GM06990 (cell line): ENCODE measurements at regions not wholly inside any gene's neighbourhood (a gene's known extent, or its start where the extent isn't known, plus 50 kb on each side); places are given as distances from the start of the nearest gene placed in this dataset.

Source experiments
- DNase-seq: peaks from one replicate; pipeline ENCODE4 v3.0.0-alpha.2; 2011; ENCODE audit not compliant: insufficient read length; ENCODE audit errors: extremely low read depth
- H3K27me3 ChIP-seq: replicated peaks from 2 replicates; pipeline ENCODE4 v1.6.0; 2011; ENCODE audit warnings: low read length; ENCODE audit not compliant: control insufficient read depth, insufficient read depth
- H3K36me3 ChIP-seq: 2 replicates; pipeline ENCODE4 v1.5.1; 2011; ENCODE audit warnings: low read length; ENCODE audit not compliant: control insufficient read depth, insufficient read depth
- H3K4me3 ChIP-seq: replicated peaks from 2 replicates; pipeline ENCODE4 v1.5.1; 2011; ENCODE audit warnings: low read depth, mild to moderate bottlenecking, control low read depth, low read length
- TF ChIP-seq, protein P1 (sequence below): IDR thresholded peaks from 2 replicates; pipeline ENCODE4 v1.5.1; 2011; ENCODE audit warnings: low read length, control low read depth, mild to moderate bottlenecking, inconsistent platforms; ENCODE audit not compliant: insufficient read depth, poor library complexity, severe bottlenecking

DNA sequence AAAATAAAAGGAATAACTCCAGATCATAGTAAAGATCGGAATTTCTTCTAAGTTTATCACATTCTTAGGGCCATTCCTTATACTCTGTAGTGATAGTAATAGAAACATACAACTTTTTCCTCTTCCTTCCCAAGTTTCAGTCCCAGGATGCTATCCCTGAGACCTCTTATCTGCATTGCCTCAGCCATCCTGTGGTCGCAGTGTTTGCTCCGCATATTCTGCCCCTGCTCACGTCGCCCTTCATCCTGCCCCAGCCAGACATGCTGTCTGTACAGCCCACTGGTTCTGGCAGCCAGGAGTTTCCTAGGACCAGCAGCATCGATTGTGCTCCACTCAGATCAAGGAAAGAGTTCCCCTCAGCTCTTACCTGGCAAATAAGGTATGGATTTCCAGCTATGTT, 132.7 kb upstream of the ERCC6L2 start:
- TF ChIP-seq, protein P1, sequence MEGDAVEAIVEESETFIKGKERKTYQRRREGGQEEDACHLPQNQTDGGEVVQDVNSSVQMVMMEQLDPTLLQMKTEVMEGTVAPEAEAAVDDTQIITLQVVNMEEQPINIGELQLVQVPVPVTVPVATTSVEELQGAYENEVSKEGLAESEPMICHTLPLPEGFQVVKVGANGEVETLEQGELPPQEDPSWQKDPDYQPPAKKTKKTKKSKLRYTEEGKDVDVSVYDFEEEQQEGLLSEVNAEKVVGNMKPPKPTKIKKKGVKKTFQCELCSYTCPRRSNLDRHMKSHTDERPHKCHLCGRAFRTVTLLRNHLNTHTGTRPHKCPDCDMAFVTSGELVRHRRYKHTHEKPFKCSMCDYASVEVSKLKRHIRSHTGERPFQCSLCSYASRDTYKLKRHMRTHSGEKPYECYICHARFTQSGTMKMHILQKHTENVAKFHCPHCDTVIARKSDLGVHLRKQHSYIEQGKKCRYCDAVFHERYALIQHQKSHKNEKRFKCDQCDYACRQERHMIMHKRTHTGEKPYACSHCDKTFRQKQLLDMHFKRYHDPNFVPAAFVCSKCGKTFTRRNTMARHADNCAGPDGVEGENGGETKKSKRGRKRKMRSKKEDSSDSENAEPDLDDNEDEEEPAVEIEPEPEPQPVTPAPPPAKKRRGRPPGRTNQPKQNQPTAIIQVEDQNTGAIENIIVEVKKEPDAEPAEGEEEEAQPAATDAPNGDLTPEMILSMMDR: no peak
- Histone ChIP-seq H3K36me3 (no peaks in the 10 kb centered on the region), H3K27me3 (no peaks in the 10 kb centered on the region), H3K4me3 (no peak overlapping the region)
- no peak for DNase-seq

DNA sequence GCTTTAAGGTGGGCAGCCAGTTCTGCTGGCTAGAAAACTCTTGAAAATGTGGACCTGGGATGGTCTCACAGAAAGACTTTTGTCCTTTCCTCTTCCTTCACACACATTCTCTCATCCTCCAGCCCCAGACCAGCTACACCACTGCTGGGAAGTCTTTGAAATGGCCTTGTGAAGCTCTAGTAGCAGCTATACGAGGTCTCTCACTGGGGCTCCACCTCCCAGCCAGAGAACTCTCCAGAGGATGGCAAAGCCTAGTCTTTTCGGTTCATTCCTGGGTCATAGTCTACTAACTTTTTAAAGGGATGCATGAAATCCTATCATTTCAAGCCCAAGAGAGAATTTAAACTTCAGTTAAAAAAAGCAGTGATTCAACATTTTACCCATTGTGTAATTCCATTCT, 133.9 kb upstream of the ERCC6L2 start:
- TF ChIP-seq, protein P1: no peak
- no peaks in the 10 kb centered on the region for H3K36me3 ChIP-seq
- DNase-seq: no peak
- no peaks in the 10 kb centered on the region for H3K27me3 ChIP-seq
- H3K4me3 ChIP-seq: no peak overlapping the region

GRCh38 chr9:95740217-95741004, 135.1 kb upstream of the ERCC6L2 start:
- Histone ChIP-seq H3K36me3 (no peaks in the 10 kb centered on the region), H3K4me3 (no peak overlapping the region), H3K27me3 (no peaks in the 10 kb centered on the region)
- TF ChIP-seq, protein P1: no peak
- DNase-seq: no peak

GRCh38 chr9:95738438-95738837, 137.1 kb upstream of the ERCC6L2 start:
- DNase-seq: no peak
- TF ChIP-seq, protein P1: no peak
- Histone ChIP-seq H3K4me3 (no peak overlapping the region), H3K36me3 (no peaks in the 10 kb centered on the region), H3K27me3 (no peaks in the 10 kb centered on the region; the same call in 1 of the 2 replicates)

DNA sequence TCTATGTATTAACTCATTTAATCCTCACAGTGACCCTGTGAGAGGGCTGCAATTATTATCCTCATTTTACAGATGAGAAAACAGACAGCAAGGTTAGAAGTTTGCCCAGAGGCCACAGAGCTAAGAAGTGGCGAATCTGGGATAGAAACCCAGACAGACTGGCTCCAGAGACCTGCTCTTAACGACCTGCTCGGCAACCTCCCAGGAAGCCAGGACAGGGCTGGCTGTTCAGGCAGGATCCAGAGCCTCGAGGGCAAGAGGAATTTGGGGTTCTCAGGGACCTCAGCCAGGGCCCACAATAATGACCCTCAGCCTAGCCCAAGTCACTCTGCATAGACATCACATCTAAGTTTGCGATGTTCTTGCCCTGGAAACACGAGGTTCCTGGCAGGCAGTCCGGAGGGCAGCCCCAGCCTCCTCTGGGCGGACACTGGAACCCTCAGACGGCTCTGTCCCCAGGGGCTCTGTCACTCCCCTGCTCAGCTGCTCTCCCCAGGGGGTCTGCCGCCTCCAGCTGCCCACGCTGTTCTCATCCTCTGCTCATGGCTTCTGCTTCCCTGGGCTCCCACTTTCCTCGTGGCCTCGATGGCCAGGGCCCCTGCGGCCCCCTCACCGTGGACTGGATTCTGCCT, 138.5 kb upstream of the ERCC6L2 start:
- no peaks in the 10 kb centered on the region for H3K36me3 ChIP-seq
- TF ChIP-seq, protein P1: no peak
- no peaks in the 10 kb centered on the region; the same call in none of the 2 replicates for H3K27me3 ChIP-seq
- DNase-seq: no peak
- no peak overlapping the region for H3K4me3 ChIP-seq
